A673 (cell line): ENCODE measurements at regions not wholly inside any gene's neighbourhood (a gene's known extent, or its start where the extent isn't known, plus 50 kb on each side); places are given as distances from the start of the nearest gene placed in this dataset.

Experiments
- CTCF ChIP-seq: fragments of 300-800, 200-600 bp; sonication (generic); conservative IDR thresholded peaks from 2 replicates; pipeline ENCODE4 v1.5.1; 2017; ENCODE audit warnings: low read depth, mild to moderate bottlenecking, antibody characterized with exemption, low read length, moderate library complexity, mixed read lengths
- EZH2 ChIP-seq: fragments of 200-600 bp; sonication (generic); IDR thresholded peaks from 2 replicates; pipeline ENCODE4 v1.6.1; 2017; ENCODE audit warnings: borderline replicate concordance, low read depth, mild to moderate bottlenecking, mixed read lengths, antibody characterized with exemption, low read length; ENCODE audit not compliant: poor library complexity, severe bottlenecking

GRCh38 chr15:85306946-85307686, 73.3 kb upstream of the AKAP13 start:
- TF ChIP-seq EZH2 = no peak
- TF ChIP-seq CTCF = no peak
